SK-N-SH (cell line): ENCODE measurements at regions not wholly inside any gene's neighbourhood (a gene's known extent, or its start where the extent isn't known, plus 50 kb on each side); places are given as distances from the start of the nearest gene placed in this dataset.

Experiments used
- CTCF ChIA-PET: fragments of 300-600, 350-600 bp; formaldehyde crosslinking; extraction: SDS; loops from one replicate; lab custom pipeline; 2021; lab: Yijun Ruan, JAX
- POLR2A ChIA-PET: fragments of 350-600 bp; sonication (Branson Sonifier 250); formaldehyde crosslinking; extraction: SDS; loops from one replicate; lab custom pipeline; 2020; ENCODE audit warnings: antibody characterized with exemption, inconsistent platforms; lab: Yijun Ruan, JAX
- DNase-seq: peaks from one replicate; pipeline ENCODE4 v3.0.0; 2012
- H2AFZ ChIP-seq: fragments of 200-600 bp; sonication (generic); 2 replicates; pipeline ENCODE4 v1.8.1; 2016; ENCODE audit warnings: antibody characterized with exemption, mild to moderate bottlenecking, low read depth
- H3F3A ChIP-seq: fragments of 200-600 bp; sonication (generic); replicated peaks from 2 replicates; pipeline ENCODE3; 2016; ENCODE audit warnings: antibody characterized with exemption, mild to moderate bottlenecking; ENCODE audit not compliant: insufficient read depth
- H3K27ac ChIP-seq, 2 experiments: fragments of 200-500 bp in 1 of 2; fragments of 200-600 bp in 1 of 2; sonication (Bioruptor generic) in 1 of 2; sonication (generic), shearing (Covaris generic) in 1 of 2; 2 replicates each; pipeline versions ENCODE4 v1.5.1 to v1.6.1; 2014 to 2016; ENCODE audit warnings: low read depth in 2 of 2, inconsistent platforms in 1 of 2, low read length in 1 of 2, mild to moderate bottlenecking in 1 of 2, mixed read lengths in 1 of 2
- H3K27me3 ChIP-seq: fragments of 200-600 bp; sonication (generic), shearing (Covaris generic); 2 replicates; pipeline ENCODE4 v1.6.1; 2016; ENCODE audit warnings: mixed run types; ENCODE audit not compliant: insufficient read depth
- H3K36me3 ChIP-seq, 2 experiments: fragments of 200-500 bp in 1 of 2; fragments of 200-600 bp in 1 of 2; sonication (Bioruptor generic) in 1 of 2; sonication (generic) in 1 of 2; replicated peaks in 1 of 2; 2 replicates each; pipeline versions ENCODE3 to v1.5.1; 2014 to 2016; ENCODE audit warnings: low read length in 1 of 2, mild to moderate bottlenecking in 1 of 2; ENCODE audit not compliant: insufficient read depth in 2 of 2, control insufficient read depth in 1 of 2
- H3K4me1 ChIP-seq, 2 experiments: fragments of 200-500 bp in 1 of 2; fragments of 200-600 bp in 1 of 2; sonication (Bioruptor generic) in 1 of 2; sonication (generic), shearing (Covaris generic) in 1 of 2; 2 replicates each; pipeline versions ENCODE4 v1.5.1 to v1.6.1; 2014 to 2016; ENCODE audit warnings: low read depth in 1 of 2, low read length in 1 of 2, mixed run types in 1 of 2; ENCODE audit not compliant: insufficient read depth in 2 of 2, control insufficient read depth in 1 of 2
- H3K4me2 ChIP-seq: fragments of 200-600 bp; sonication (generic), shearing (Covaris generic); 2 replicates; pipeline ENCODE4 v1.6.1; 2017; ENCODE audit warnings: mixed run types
- H3K4me3 ChIP-seq, 2 experiments: fragments of 200-500 bp in 1 of 2; fragments of 200-600 bp in 1 of 2; sonication (Bioruptor generic) in 1 of 2; sonication (generic), shearing (Covaris generic) in 1 of 2; 2 replicates each; pipeline versions ENCODE4 v1.5.1 to v1.8.1; 2014 to 2016; ENCODE audit warnings: low read depth in 2 of 2, inconsistent platforms in 1 of 2, low read length in 1 of 2, mild to moderate bottlenecking in 1 of 2, mixed read lengths in 1 of 2, moderate library complexity in 1 of 2
- H3K79me2 ChIP-seq: fragments of 200-600 bp; sonication (generic); 2 replicates; pipeline ENCODE4 v1.8.1; 2017; ENCODE audit warnings: mild to moderate bottlenecking; ENCODE audit not compliant: insufficient read depth
- H3K9ac ChIP-seq: fragments of 200-600 bp; sonication (generic); 2 replicates; pipeline ENCODE4 v1.6.1; 2017; ENCODE audit warnings: mixed run types
- H3K9me2 ChIP-seq: fragments of 200-600 bp; sonication (generic); 2 replicates; pipeline ENCODE4 v1.6.1; 2017; ENCODE audit warnings: mixed run types
- H3K9me3 ChIP-seq: fragments of 200-600 bp; sonication (generic); 2 replicates; pipeline ENCODE4 v1.6.1; 2017; ENCODE audit warnings: mixed run types, mild to moderate bottlenecking, moderate library complexity
- H4K20me1 ChIP-seq: fragments of 200-600 bp; sonication (generic); 2 replicates; pipeline ENCODE4 v1.6.1; 2017; ENCODE audit warnings: mild to moderate bottlenecking, mixed run types; ENCODE audit not compliant: insufficient read depth
- EP300 ChIP-seq, 2 experiments: IDR thresholded peaks; 2 replicates each; pipeline versions ENCODE4 v1.4.0 to v1.6.1; 2012; ENCODE audit warnings: borderline replicate concordance in 1 of 2, low read depth in 1 of 2, low read length in 1 of 2
- FOSL2 ChIP-seq: IDR thresholded peaks from 2 replicates; pipeline ENCODE4 v1.4.0; 2012; ENCODE audit warnings: low read depth, mild to moderate bottlenecking, moderate library complexity, borderline replicate concordance
- FOXM1 ChIP-seq: IDR thresholded peaks from 2 replicates; pipeline ENCODE4 v1.4.0; 2012; ENCODE audit warnings: low read depth, mild to moderate bottlenecking
- GABPA ChIP-seq: IDR thresholded peaks from 2 replicates; pipeline ENCODE4 v1.4.0; 2012; ENCODE audit warnings: low read depth, mild to moderate bottlenecking
- JUND ChIP-seq: IDR thresholded peaks from 2 replicates; pipeline ENCODE4 v1.4.0; 2012
- MXI1 ChIP-seq: IDR thresholded peaks from 2 replicates; pipeline ENCODE4 v1.6.1; 2012; ENCODE audit warnings: mild to moderate bottlenecking, low read depth, low read length, improper control_type of control experiment
- NFIC ChIP-seq: IDR thresholded peaks from 2 replicates; pipeline ENCODE4 v1.4.0; 2012; ENCODE audit warnings: borderline replicate concordance
- POLR2AphosphoS5 ChIP-seq: IDR thresholded peaks from 2 replicates; pipeline ENCODE4 v1.6.1; 2012; ENCODE audit warnings: low read depth, low read length
- RAD21 ChIP-seq: IDR thresholded peaks from 2 replicates; pipeline ENCODE4 v1.6.1; 2012; ENCODE audit warnings: mild to moderate bottlenecking, low read length
- RCOR1 ChIP-seq: fragments of 150-350 bp; IDR thresholded peaks from 2 replicates; pipeline ENCODE4 v1.6.1; 2017; ENCODE audit warnings: antibody characterized with exemption, low read length
- RFX5 ChIP-seq: IDR thresholded peaks from 2 replicates; pipeline ENCODE4 v1.6.1; 2012; ENCODE audit warnings: mild to moderate bottlenecking, improper control_type of control experiment, low read length
- RXRA ChIP-seq: IDR thresholded peaks from 2 replicates; pipeline ENCODE4 v1.4.0; 2012; ENCODE audit warnings: low read depth, mild to moderate bottlenecking, borderline replicate concordance
- SIN3A ChIP-seq: IDR thresholded peaks from 2 replicates; pipeline ENCODE4 v1.6.1; 2012; ENCODE audit warnings: low read depth, mild to moderate bottlenecking, low read length, moderate library complexity, borderline replicate concordance
- TAF1 ChIP-seq: IDR thresholded peaks from 2 replicates; pipeline ENCODE4 v1.6.1; 2012; ENCODE audit warnings: low read depth, mild to moderate bottlenecking, low read length, moderate library complexity, borderline replicate concordance
- TCF12 ChIP-seq: IDR thresholded peaks from 2 replicates; pipeline ENCODE4 v1.4.0; 2012
- WGBS: methylation state at CpG from one replicate; pipeline ENCODE4 v1.1.6; 2017; ENCODE audit warnings: low lambda C conversion rate; 5-methylcytosine and 5-hydroxymethylcytosine counted together
- TF ChIP-seq, protein P1 (sequence below): fragments of 150-350 bp; IDR thresholded peaks from 2 replicates; pipeline ENCODE4 v1.6.1; 2017; ENCODE audit warnings: antibody characterized with exemption, low read length, low read depth, borderline replicate concordance
- TF ChIP-seq, protein P2 (sequence below): fragments of 200-600 bp; sonication (generic); IDR thresholded peaks from 2 replicates; pipeline ENCODE4 v1.6.1; 2017; ENCODE audit warnings: antibody characterized with exemption, mild to moderate bottlenecking, moderate library complexity
- TF ChIP-seq, protein P3 (sequence below): IDR thresholded peaks from 2 replicates; pipeline ENCODE4 v1.6.1; 2012; ENCODE audit warnings: mild to moderate bottlenecking, low read depth, low read length, moderate library complexity
- TF ChIP-seq, protein P4 (sequence below): IDR thresholded peaks from 2 replicates; pipeline ENCODE4 v1.4.0; 2012; ENCODE audit warnings: low read depth, borderline replicate concordance
- TF ChIP-seq, protein P5 (sequence below): IDR thresholded peaks from 2 replicates; pipeline ENCODE4; 2012

DNA sequence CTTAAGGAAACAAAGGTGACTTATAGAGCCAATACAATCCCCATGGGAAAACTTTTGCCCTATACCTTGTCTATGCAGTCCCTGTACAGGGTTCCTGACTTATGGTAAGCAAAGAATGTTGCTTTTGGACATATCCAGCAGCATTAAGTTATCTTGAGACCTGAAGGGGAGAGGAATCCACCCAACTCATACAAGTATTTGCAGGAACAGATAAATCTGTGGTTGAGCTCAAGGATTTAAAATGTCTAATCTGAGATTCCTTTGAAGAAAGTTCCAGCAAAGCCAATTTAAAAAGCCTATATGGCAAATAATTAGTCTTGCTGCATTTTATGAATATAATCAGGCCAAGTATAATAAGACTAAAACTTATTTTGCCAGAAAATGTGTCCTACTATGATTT, 739.5 kb upstream of the CDH2 start:
- no peaks in the 10 kb centered on the region for H3K4me1 ChIP-seq
- H3K36me3 ChIP-seq = no peaks in the 10 kb centered on the region
- TF ChIP-seq MXI1 (no peak), TAF1 (no peak), RAD21 (no peak), POLR2AphosphoS5 (no peak), NFIC (no peak), RXRA (no peak), FOXM1 (no peak)
- TF ChIP-seq, protein P1, sequence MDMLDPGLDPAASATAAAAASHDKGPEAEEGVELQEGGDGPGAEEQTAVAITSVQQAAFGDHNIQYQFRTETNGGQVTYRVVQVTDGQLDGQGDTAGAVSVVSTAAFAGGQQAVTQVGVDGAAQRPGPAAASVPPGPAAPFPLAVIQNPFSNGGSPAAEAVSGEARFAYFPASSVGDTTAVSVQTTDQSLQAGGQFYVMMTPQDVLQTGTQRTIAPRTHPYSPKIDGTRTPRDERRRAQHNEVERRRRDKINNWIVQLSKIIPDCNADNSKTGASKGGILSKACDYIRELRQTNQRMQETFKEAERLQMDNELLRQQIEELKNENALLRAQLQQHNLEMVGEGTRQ = no peak
- TF ChIP-seq, all 33 proteins: peak for 0
- Histone ChIP-seq H3K79me2 (no peaks in the 10 kb centered on the region), H3K9me2 (no peaks in the 10 kb centered on the region), H4K20me1 (no peaks in the 10 kb centered on the region), H3K4me3 (no peak overlapping the region), H3F3A (no peaks in the 10 kb centered on the region), H3K27ac (no peak overlapping the region), H3K9ac (no peak overlapping the region), H3K9me3 (no peaks in the 10 kb centered on the region; the same call in 1 of the 2 replicates), H3K27me3 (no peaks in the 10 kb centered on the region), H3K4me2 (no peak overlapping the region), H2AFZ (no peak overlapping the region)
- ChIA-PET CTCF (no interaction called here), POLR2A (no interaction called here)
- DNase-seq = no peak

DNA sequence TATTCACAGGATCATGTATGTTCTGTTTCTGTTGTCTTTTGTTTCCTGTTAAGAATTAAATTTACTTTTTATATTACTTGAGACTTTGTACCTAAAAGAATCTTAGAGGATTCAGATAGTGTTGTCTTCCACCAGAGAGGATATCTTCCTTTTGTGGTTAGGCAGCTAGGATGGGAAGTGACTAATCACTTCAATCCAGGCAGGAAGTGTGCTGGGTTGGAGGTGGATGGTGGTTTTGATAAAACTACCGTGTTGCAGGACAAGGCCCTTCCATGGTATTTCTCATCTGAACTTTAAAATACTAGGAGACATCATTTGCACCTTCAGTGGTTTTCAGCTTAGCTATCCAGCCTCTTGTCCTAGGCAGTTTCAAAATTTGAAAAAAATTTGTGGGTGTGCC, 728.6 kb upstream of the CDH2 start:
- ChIA-PET CTCF (no interaction called here), POLR2A (interaction anchor here (0.6 kb wide), 1 partner anchor 18 kb away, joined by 4 read pairs; no protein-coding TSS in a partner anchor)
- Histone ChIP-seq H2AFZ (peak overlapping the region; percentile 67), H3K4me1 (peaks cover 0 to 9% of the 10 kb centered on the region in 2 experiments; a peak in 1 of 4 replicates), H3K79me2 (no peaks in the 10 kb centered on the region), H3K4me3 (no peak overlapping the region), H3K36me3 (no peaks in the 10 kb centered on the region), H3K9me3 (no peaks in the 10 kb centered on the region), H4K20me1 (no peaks in the 10 kb centered on the region), H3K27ac (peak overlapping the region in 1 of 2 experiments; percentile 50; a peak in 2 of 4 replicates), H3K9me2 (no peaks in the 10 kb centered on the region)
- WGBS = 0% methylated on average over 1 of the region's 1 CpG
- no peak for DNase-seq
- TF ChIP-seq RCOR1 = no peak
- TF ChIP-seq, protein P2, sequence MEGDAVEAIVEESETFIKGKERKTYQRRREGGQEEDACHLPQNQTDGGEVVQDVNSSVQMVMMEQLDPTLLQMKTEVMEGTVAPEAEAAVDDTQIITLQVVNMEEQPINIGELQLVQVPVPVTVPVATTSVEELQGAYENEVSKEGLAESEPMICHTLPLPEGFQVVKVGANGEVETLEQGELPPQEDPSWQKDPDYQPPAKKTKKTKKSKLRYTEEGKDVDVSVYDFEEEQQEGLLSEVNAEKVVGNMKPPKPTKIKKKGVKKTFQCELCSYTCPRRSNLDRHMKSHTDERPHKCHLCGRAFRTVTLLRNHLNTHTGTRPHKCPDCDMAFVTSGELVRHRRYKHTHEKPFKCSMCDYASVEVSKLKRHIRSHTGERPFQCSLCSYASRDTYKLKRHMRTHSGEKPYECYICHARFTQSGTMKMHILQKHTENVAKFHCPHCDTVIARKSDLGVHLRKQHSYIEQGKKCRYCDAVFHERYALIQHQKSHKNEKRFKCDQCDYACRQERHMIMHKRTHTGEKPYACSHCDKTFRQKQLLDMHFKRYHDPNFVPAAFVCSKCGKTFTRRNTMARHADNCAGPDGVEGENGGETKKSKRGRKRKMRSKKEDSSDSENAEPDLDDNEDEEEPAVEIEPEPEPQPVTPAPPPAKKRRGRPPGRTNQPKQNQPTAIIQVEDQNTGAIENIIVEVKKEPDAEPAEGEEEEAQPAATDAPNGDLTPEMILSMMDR = no peak
- TF ChIP-seq, protein P3, sequence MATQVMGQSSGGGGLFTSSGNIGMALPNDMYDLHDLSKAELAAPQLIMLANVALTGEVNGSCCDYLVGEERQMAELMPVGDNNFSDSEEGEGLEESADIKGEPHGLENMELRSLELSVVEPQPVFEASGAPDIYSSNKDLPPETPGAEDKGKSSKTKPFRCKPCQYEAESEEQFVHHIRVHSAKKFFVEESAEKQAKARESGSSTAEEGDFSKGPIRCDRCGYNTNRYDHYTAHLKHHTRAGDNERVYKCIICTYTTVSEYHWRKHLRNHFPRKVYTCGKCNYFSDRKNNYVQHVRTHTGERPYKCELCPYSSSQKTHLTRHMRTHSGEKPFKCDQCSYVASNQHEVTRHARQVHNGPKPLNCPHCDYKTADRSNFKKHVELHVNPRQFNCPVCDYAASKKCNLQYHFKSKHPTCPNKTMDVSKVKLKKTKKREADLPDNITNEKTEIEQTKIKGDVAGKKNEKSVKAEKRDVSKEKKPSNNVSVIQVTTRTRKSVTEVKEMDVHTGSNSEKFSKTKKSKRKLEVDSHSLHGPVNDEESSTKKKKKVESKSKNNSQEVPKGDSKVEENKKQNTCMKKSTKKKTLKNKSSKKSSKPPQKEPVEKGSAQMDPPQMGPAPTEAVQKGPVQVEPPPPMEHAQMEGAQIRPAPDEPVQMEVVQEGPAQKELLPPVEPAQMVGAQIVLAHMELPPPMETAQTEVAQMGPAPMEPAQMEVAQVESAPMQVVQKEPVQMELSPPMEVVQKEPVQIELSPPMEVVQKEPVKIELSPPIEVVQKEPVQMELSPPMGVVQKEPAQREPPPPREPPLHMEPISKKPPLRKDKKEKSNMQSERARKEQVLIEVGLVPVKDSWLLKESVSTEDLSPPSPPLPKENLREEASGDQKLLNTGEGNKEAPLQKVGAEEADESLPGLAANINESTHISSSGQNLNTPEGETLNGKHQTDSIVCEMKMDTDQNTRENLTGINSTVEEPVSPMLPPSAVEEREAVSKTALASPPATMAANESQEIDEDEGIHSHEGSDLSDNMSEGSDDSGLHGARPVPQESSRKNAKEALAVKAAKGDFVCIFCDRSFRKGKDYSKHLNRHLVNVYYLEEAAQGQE = no peak
- TF ChIP-seq TCF12 = peak; percentile 63
- TF ChIP-seq RFX5 = no peak
- TF ChIP-seq EP300 (IDR thresholded peaks at IDR 0.05; ENCODE audit: borderline replicate concordance in 1 of 2, low read depth in 1 of 2, low read length in 1 of 2) = peak in 1 of 2 experiments; percentile 46; a peak in 1 of 4 replicates
- no peak for TF ChIP-seq POLR2AphosphoS5
- TF ChIP-seq GABPA = no peak
- TF ChIP-seq, protein P4, sequence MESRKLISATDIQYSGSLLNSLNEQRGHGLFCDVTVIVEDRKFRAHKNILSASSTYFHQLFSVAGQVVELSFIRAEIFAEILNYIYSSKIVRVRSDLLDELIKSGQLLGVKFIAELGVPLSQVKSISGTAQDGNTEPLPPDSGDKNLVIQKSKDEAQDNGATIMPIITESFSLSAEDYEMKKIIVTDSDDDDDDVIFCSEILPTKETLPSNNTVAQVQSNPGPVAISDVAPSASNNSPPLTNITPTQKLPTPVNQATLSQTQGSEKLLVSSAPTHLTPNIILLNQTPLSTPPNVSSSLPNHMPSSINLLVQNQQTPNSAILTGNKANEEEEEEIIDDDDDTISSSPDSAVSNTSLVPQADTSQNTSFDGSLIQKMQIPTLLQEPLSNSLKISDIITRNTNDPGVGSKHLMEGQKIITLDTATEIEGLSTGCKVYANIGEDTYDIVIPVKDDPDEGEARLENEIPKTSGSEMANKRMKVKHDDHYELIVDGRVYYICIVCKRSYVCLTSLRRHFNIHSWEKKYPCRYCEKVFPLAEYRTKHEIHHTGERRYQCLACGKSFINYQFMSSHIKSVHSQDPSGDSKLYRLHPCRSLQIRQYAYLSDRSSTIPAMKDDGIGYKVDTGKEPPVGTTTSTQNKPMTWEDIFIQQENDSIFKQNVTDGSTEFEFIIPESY = no peak
- TF ChIP-seq, protein P5, sequence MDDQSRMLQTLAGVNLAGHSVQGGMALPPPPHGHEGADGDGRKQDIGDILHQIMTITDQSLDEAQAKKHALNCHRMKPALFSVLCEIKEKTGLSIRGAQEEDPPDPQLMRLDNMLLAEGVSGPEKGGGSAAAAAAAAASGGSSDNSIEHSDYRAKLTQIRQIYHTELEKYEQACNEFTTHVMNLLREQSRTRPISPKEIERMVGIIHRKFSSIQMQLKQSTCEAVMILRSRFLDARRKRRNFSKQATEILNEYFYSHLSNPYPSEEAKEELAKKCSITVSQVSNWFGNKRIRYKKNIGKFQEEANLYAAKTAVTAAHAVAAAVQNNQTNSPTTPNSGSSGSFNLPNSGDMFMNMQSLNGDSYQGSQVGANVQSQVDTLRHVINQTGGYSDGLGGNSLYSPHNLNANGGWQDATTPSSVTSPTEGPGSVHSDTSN = peak; percentile 10; the same call in 1 of the 2 replicates
- TF ChIP-seq FOSL2 = peak; percentile 51; the same call in 1 of the 2 replicates
- no peak for TF ChIP-seq SIN3A
- peak; percentile 36 for TF ChIP-seq JUND
- TF ChIP-seq, all 33 proteins: peak for 5
- H3K27me3 ChIP-seq = no peaks in the 10 kb centered on the region
- peaks cover 15% of the 10 kb centered on the region for H3F3A ChIP-seq
- no peak overlapping the region for H3K4me2 ChIP-seq
- no peak overlapping the region for H3K9ac ChIP-seq
